GM21619 (cell line): ENCODE measurements at regions not wholly inside any gene's neighbourhood (a gene's known extent, or its start where the extent isn't known, plus 50 kb on each side); places are given as distances from the start of the nearest gene placed in this dataset.

Experiments used
- ATAC-seq: cut with Tn5 transposase; IDR thresholded peaks from one replicate; pipeline ENCODE4 v1.9.1; 2021; ENCODE audit not compliant: unreplicated experiment

GRCh38 chr7:22676385-22676784 lies 50.6 kb upstream of the IL6 start:
- ATAC-seq: no peak

- ATAC-seq: no peak
Measured at GRCh38 chr7:22675917-22676343, 51.1 kb upstream of the IL6 start.

- ATAC-seq: no peak
Measured at GRCh38 chr7:22675421-22675820, 51.6 kb upstream of the IL6 start.

- ATAC-seq: peak; percentile 84
Measured at GRCh38 chr7:22672846-22673680, 53.9 kb upstream of the IL6 start.

GRCh38 chr7:22671177-22671879 lies 55.7 kb upstream of the IL6 start:
- ATAC-seq: no peak

- no peak for ATAC-seq
Measured at GRCh38 chr7:22670422-22670815, 56.6 kb upstream of the IL6 start.

GRCh38 chr7:22669692-22670421 lies 57.1 kb upstream of the IL6 start:
- ATAC-seq: no peak

- ATAC-seq: no peak
Measured at GRCh38 chr7:22668971-22669401, 58.0 kb upstream of the IL6 start.

- ATAC-seq: no peak
Measured at GRCh38 chr7:22667562-22668239, 59.3 kb upstream of the IL6 start.

- ATAC-seq: no peak
Measured at GRCh38 chr7:22667187-22667561, 59.8 kb upstream of the IL6 start.

- no peak for ATAC-seq
Measured at GRCh38 chr7:22666732-22667131, 60.3 kb upstream of the IL6 start.

- no peak for ATAC-seq
Measured at GRCh38 chr7:22665923-22666322, 61.1 kb upstream of the IL6 start.

GRCh38 chr7:22664988-22665798 lies 61.8 kb upstream of the IL6 start:
- no peak for ATAC-seq

GRCh38 chr7:22663721-22664120 lies 63.3 kb upstream of the IL6 start:
- ATAC-seq: no peak

GRCh38 chr7:22663357-22663718 lies 63.7 kb upstream of the IL6 start:
- ATAC-seq: no peak

GRCh38 chr7:22662556-22663356 lies 64.2 kb upstream of the IL6 start:
- ATAC-seq: peak; percentile 55

GRCh38 chr7:22662036-22662435 lies 65.0 kb upstream of the IL6 start:
- ATAC-seq: peak; percentile 55

- no peak for ATAC-seq
Measured at GRCh38 chr7:22660732-22661131, 66.3 kb upstream of the IL6 start.

GRCh38 chr7:22660293-22660692 lies 66.7 kb upstream of the IL6 start:
- no peak for ATAC-seq

- ATAC-seq: no peak
Measured at GRCh38 chr7:22659741-22660140, 67.3 kb upstream of the IL6 start.
